AG04450 (cell line): ENCODE measurements at regions not wholly inside any gene's neighbourhood (a gene's known extent, or its start where the extent isn't known, plus 50 kb on each side); places are given as distances from the start of the nearest gene placed in this dataset.

Source experiments
- CTCF ChIA-PET: fragments of 300-600, 350-600 bp; formaldehyde crosslinking; extraction: SDS; loops from one replicate; lab custom pipeline; 2022; ENCODE audit warnings: antibody characterized with exemption, inconsistent platforms; lab: Charles Lee
- POLR2A ChIA-PET: fragments of 350-600 bp; formaldehyde crosslinking; extraction: SDS; loops from one replicate; lab custom pipeline; 2021; ENCODE audit warnings: antibody characterized with exemption, inconsistent platforms; lab: Yijun Ruan, JAX
- DNase-seq: peaks from one replicate; pipeline ENCODE4 v3.0.0-alpha.2; 2011; ENCODE audit warnings: low read depth, low spot score
- H3K27ac ChIP-seq: one replicate; pipeline ENCODE4 v1.5.1; 2012; ENCODE audit warnings: low read depth, low read length, control low read depth
- H3K27me3 ChIP-seq: one replicate; pipeline ENCODE4 v1.6.0; 2012; ENCODE audit warnings: low read length; ENCODE audit not compliant: control insufficient read depth, insufficient read depth
- H3K4me3 ChIP-seq: 2 replicates; pipeline ENCODE4 v1.5.1; 2011; ENCODE audit warnings: mild to moderate bottlenecking, low read depth, low read length, control low read depth
- H3K9me3 ChIP-seq: 2 replicates; pipeline ENCODE4 v1.5.1; 2012; ENCODE audit warnings: low read length; ENCODE audit not compliant: control insufficient read depth, insufficient read depth
- TF ChIP-seq, protein P1 (sequence below): IDR thresholded peaks from 2 replicates; pipeline ENCODE4 v1.5.1; 2011; ENCODE audit warnings: low read depth, low read length, control low read depth, inconsistent platforms

DNA sequence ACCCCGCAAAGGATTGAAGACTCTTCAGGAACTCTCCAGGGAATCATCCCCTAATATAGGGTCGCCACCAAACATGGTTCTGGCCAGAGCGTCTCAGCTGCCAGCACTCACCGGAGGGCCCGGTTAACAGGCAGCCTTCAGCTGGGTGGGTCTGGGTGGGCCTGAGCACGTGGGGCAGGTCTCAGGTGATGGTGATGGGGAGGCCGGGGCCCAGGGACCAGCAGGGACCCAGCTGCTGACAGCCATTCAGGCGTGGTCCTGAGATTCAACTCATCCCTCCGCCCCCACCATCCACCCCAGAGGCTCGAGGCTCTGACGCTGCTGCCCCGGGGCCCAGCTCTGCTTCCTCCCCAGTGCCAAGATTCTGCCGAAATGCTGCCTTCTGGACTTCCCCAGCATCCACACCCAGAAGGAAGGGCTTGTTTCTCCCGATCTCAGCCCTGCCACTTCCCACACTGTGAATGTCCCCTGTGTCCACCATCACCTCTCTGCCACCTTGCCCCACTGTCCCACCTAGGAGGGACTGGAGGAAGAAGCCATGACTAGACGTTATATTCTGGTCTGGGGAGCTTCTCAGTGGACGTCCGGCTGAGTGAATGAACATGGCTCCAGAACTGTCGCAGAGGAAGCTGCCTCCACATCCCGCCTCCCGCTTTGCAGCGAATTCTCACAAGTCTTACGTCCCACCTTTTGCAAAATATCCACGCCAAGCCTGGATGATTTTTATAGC, 294.2 kb upstream of the SALL3 start:
- CTCF ChIA-PET: no interaction called here
- H3K27ac ChIP-seq: no peak overlapping the region
- no peak overlapping the region for H3K4me3 ChIP-seq
- no peak for DNase-seq
- H3K9me3 ChIP-seq: peaks cover 84% of the 10 kb centered on the region
- no peaks in the 10 kb centered on the region for H3K27me3 ChIP-seq
- POLR2A ChIA-PET: no interaction called here
- TF ChIP-seq, protein P1, sequence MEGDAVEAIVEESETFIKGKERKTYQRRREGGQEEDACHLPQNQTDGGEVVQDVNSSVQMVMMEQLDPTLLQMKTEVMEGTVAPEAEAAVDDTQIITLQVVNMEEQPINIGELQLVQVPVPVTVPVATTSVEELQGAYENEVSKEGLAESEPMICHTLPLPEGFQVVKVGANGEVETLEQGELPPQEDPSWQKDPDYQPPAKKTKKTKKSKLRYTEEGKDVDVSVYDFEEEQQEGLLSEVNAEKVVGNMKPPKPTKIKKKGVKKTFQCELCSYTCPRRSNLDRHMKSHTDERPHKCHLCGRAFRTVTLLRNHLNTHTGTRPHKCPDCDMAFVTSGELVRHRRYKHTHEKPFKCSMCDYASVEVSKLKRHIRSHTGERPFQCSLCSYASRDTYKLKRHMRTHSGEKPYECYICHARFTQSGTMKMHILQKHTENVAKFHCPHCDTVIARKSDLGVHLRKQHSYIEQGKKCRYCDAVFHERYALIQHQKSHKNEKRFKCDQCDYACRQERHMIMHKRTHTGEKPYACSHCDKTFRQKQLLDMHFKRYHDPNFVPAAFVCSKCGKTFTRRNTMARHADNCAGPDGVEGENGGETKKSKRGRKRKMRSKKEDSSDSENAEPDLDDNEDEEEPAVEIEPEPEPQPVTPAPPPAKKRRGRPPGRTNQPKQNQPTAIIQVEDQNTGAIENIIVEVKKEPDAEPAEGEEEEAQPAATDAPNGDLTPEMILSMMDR: no peak

DNA sequence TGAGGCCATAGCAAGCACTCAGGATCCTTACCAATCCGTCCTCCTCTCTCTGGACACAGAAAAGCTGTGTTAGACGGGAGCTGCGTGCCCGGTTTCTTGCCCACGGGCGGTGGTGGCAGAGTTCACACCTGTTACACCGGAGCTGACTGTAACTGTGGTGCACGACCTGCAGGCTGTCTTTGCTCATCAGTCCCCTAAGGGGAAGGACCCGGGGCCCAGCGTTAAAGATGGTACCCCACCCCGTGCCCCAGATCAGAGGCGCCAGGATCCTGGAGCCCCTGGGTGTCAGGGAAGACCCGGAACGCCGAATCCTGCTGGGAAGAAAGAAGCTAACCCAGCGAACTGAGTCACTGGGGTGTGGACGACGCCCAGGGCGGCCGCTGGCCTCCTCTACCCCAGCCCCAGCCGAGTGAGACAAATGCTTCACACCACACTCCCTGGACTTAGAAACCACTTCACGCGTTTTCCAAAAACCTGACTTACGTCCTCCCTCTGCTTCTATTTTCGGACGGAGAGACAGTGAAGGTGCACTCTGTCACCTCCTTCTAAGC, 293.6 kb upstream of the SALL3 start:
- Histone ChIP-seq H3K4me3 (no peak overlapping the region), H3K27ac (no peak overlapping the region), H3K27me3 (no peaks in the 10 kb centered on the region), H3K9me3 (peaks cover 83% of the 10 kb centered on the region)
- no peak for DNase-seq
- TF ChIP-seq, protein P1: no peak
- ChIA-PET CTCF (no interaction called here), POLR2A (no interaction called here)

DNA sequence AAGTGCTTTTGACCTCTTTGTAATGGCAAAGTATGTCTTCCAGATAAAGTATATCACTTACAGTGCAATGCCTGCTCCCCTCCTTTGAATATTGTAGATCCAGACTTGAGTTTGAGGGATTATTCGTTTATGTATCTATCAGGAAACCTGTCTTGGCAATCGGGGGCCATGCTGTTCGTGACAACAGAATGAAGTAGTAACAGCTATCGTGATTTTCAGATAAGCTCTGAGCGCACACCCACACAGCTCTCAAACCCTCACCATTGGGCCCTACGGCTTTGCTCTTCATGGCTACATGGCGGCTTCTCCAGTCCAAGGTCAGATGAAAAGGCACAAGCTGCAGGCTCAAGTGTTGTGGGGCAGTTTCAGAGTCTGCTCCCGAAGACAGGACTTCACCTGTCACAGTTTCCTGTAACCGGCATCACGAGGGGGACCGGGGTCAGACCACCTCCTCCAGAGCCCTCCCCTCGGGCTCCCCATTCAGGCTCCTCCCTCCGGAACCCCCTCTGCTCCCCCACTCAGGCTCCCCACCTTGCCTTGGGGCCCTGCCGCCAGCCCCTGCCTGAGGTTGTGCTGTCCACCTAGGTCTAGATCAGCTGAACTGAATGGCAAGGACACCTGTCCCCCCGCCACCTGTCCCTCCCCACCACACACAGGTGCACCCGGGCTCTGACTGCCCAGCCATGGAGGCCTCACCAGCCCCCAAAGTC, 292.5 kb upstream of the SALL3 start:
- CTCF ChIA-PET: no interaction called here
- DNase-seq: no peak
- Histone ChIP-seq H3K27ac (no peak overlapping the region), H3K27me3 (no peaks in the 10 kb centered on the region), H3K9me3 (peaks cover 74% of the 10 kb centered on the region), H3K4me3 (no peak overlapping the region)
- TF ChIP-seq, protein P1: no peak
- POLR2A ChIA-PET: no interaction called here

DNA sequence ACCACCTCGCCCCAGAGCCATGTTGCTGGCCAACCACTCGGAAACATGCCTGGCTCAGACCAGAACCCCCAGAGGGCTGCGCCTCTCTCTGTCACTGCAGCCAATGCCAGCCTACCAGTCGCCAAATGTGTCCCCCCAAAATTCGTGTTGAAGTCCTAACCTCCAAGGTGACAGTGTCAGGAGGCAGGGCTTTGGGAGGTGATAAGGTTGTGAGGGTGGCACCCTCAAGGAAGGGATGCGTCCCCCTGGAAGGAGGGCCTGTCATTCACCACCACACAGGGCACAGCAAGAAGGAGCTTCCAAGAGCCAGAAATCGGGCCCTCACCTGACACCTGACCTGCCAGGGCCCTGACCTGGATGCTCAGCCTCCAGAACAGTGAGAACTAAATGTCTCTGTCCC, 291.9 kb upstream of the SALL3 start:
- Histone ChIP-seq H3K27me3 (no peaks in the 10 kb centered on the region), H3K27ac (no peak overlapping the region)
- POLR2A ChIA-PET: no interaction called here

More for the DNA sequence above, 291.9 kb upstream of the SALL3 start:
- CTCF ChIA-PET: no interaction called here
- no peak overlapping the region for H3K4me3 ChIP-seq
- H3K9me3 ChIP-seq: peaks cover 72% of the 10 kb centered on the region
- DNase-seq: no peak
- TF ChIP-seq, protein P1: no peak
